Neuronal stem cell (in vitro differentiated cells): ENCODE measurements at regions not wholly inside any gene's neighbourhood (a gene's known extent, or its start where the extent isn't known, plus 50 kb on each side); places are given as distances from the start of the nearest gene placed in this dataset.

Experiments
- DNase-seq: peaks from one replicate; pipeline ENCODE4 v3.0.0-alpha.2; 2013; ENCODE audit warnings: low spot score
- H2AFZ ChIP-seq: one replicate; pipeline ENCODE4 v1.6.1; 2013; ENCODE audit warnings: mild to moderate bottlenecking, low read length, inconsistent platforms
- H2AK5ac ChIP-seq: 2 replicates; pipeline ENCODE4 v1.6.1; 2013; ENCODE audit warnings: low read depth, mild to moderate bottlenecking, inconsistent platforms, low read length, moderate library complexity, mixed read lengths
- H2BK120ac ChIP-seq: 2 replicates; pipeline ENCODE4 v1.6.1; 2013; ENCODE audit warnings: low read depth, mild to moderate bottlenecking, inconsistent platforms, low read length, moderate library complexity, mixed read lengths
- H2BK12ac ChIP-seq: one replicate; pipeline ENCODE4 v1.6.1; 2013; ENCODE audit warnings: low read length, inconsistent platforms
- H2BK15ac ChIP-seq: 2 replicates; pipeline ENCODE4 v1.6.1; 2013; ENCODE audit warnings: mild to moderate bottlenecking, low read length, inconsistent platforms, mixed read lengths
- H2BK5ac ChIP-seq: one replicate; pipeline ENCODE4 v1.6.1; 2013; ENCODE audit warnings: inconsistent platforms, mild to moderate bottlenecking, low read length, moderate library complexity
- H3K14ac ChIP-seq: one replicate; pipeline ENCODE4 v1.6.1; 2013; ENCODE audit warnings: low read length, inconsistent platforms
- H3K18ac ChIP-seq: 2 replicates; pipeline ENCODE4 v1.6.1; 2013; ENCODE audit warnings: low read length, inconsistent platforms
- H3K23ac ChIP-seq: 2 replicates; pipeline ENCODE4 v1.6.1; 2013; ENCODE audit warnings: low read depth, mild to moderate bottlenecking, mixed read lengths, low read length, inconsistent platforms; ENCODE audit not compliant: poor library complexity
- H3K27ac ChIP-seq: replicated peaks from 3 replicates; pipeline ENCODE4 v1.5.1; 2013; ENCODE audit warnings: low read length, inconsistent platforms
- H3K27me3 ChIP-seq, 3 experiments: 2 replicates each; pipeline ENCODE4 v1.6.1; 2013; ENCODE audit warnings: low read length in 3 of 3, mild to moderate bottlenecking in 2 of 3, inconsistent platforms in 1 of 3, low read depth in 1 of 3, mixed read lengths in 1 of 3, moderate library complexity in 1 of 3; ENCODE audit not compliant: control insufficient read depth in 3 of 3, insufficient read depth in 3 of 3
- H3K36me3 ChIP-seq, 2 donors: replicated peaks in 1 of 2; 2 replicates each; pipeline ENCODE4 v1.6.1; 2013; ENCODE audit warnings: low read length in 2 of 2; ENCODE audit not compliant: control insufficient read depth in 2 of 2, insufficient read depth in 2 of 2
- H3K4ac ChIP-seq: 2 replicates; pipeline ENCODE4 v1.6.1; 2013; ENCODE audit warnings: inconsistent platforms, mild to moderate bottlenecking, low read length, moderate library complexity
- H3K4me1 ChIP-seq, 2 donors: 1 replicate in 1 of 2; 2 replicates in 1 of 2; pipeline ENCODE4 v1.6.1; 2013; ENCODE audit warnings: low read length in 2 of 2, low read depth in 1 of 2; ENCODE audit not compliant: control insufficient read depth in 2 of 2, insufficient read depth in 1 of 2
- H3K4me2 ChIP-seq: one replicate; pipeline ENCODE4 v1.6.1; 2013; ENCODE audit warnings: mild to moderate bottlenecking, low read length, inconsistent platforms; ENCODE audit not compliant: insufficient read depth, poor library complexity, severe bottlenecking
- H3K4me3 ChIP-seq, 2 donors: 2 replicates each; pipeline ENCODE4 v1.5.1; 2013; ENCODE audit warnings: low read length in 2 of 2, mild to moderate bottlenecking in 2 of 2, inconsistent platforms in 1 of 2, moderate library complexity in 1 of 2
- H3K79me1 ChIP-seq: one replicate; pipeline ENCODE4 v1.6.1; 2013; ENCODE audit warnings: low read depth, mild to moderate bottlenecking, inconsistent platforms, low read length, moderate library complexity
- H3K9ac ChIP-seq: one replicate; pipeline ENCODE4 v1.6.1; 2013; ENCODE audit warnings: mild to moderate bottlenecking, low read depth, low read length, inconsistent platforms; ENCODE audit not compliant: poor library complexity
- H3K9me3 ChIP-seq, 2 donors: replicated peaks in 1 of 2; 2 replicates each; pipeline versions ENCODE3 to v1.6.1; 2013; ENCODE audit warnings: low read length in 2 of 2, mild to moderate bottlenecking in 2 of 2, inconsistent platforms in 1 of 2, low read depth in 1 of 2, mixed read lengths in 1 of 2, moderate library complexity in 1 of 2; ENCODE audit not compliant: control insufficient read depth in 2 of 2, insufficient read depth in 1 of 2
- H4K8ac ChIP-seq: one replicate; pipeline ENCODE4 v1.6.1; 2013; ENCODE audit warnings: low read depth, mild to moderate bottlenecking, inconsistent platforms, low read length, moderate library complexity
- H4K91ac ChIP-seq: one replicate; pipeline ENCODE4 v1.6.1; 2013; ENCODE audit warnings: low read length, low read depth, mild to moderate bottlenecking, inconsistent platforms; ENCODE audit not compliant: poor library complexity
- WGBS, 2 donors: extraction: QIAGEN DNeasy Blood & Tissue Kit; methylation state at CpG; one replicate each; pipeline ENCODE4 v1.1.7; 2013; ENCODE audit warnings: missing lambda C conversion rate in 2 of 2, mixed read lengths in 1 of 2; ENCODE audit not compliant: insufficient read length in 2 of 2, insufficient replicate concordance in 1 of 2; ENCODE audit errors: extremely low coverage in 2 of 2; 5-methylcytosine and 5-hydroxymethylcytosine counted together

DNA sequence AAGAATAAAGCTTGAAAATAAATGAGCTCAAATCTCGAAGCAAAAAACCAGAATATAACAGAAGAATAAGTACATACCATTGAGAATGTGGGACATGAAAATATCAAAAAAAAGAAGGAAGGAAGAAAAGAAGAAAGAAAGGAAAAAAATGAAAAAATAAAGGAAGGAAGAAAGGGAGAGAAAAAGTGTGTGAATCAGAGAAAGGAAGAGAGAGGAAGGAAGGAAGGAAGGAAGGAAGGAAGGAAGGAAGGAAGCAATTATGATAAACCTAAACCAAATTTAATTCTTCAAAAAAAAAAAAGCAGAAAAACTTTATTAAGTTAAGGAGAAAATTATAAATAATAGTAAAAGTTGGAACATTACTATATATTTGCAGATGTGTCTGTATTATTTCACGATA lies 949.8 kb downstream of the NLGN4X start:
- Histone ChIP-seq H3K23ac (no peak overlapping the region), H2BK120ac (no peak overlapping the region), H2BK5ac (no peak overlapping the region), H2BK12ac (no peak overlapping the region), H3K4me2 (no peak overlapping the region), H3K9ac (no peak overlapping the region), H3K27ac (no peak overlapping the region), H3K79me1 (no peaks in the 10 kb centered on the region), H2BK15ac (no peak overlapping the region), H3K36me3 (no peaks in the 10 kb centered on the region), H2AK5ac (no peak overlapping the region), H3K14ac (no peak overlapping the region), H3K4ac (no peak overlapping the region), H3K9me3 (no peaks in the 10 kb centered on the region), H3K18ac (no peak overlapping the region), H2AFZ (no peak overlapping the region), H4K91ac (no peak overlapping the region), H3K4me3 (no peak overlapping the region), H3K27me3 (no peaks in the 10 kb centered on the region), H3K4me1 (no peaks in the 10 kb centered on the region), H4K8ac (no peak overlapping the region)
- no peak for DNase-seq
- no CpG with 5 or more reads among the region's 2 CpGs for WGBS, 2 donors

DNA sequence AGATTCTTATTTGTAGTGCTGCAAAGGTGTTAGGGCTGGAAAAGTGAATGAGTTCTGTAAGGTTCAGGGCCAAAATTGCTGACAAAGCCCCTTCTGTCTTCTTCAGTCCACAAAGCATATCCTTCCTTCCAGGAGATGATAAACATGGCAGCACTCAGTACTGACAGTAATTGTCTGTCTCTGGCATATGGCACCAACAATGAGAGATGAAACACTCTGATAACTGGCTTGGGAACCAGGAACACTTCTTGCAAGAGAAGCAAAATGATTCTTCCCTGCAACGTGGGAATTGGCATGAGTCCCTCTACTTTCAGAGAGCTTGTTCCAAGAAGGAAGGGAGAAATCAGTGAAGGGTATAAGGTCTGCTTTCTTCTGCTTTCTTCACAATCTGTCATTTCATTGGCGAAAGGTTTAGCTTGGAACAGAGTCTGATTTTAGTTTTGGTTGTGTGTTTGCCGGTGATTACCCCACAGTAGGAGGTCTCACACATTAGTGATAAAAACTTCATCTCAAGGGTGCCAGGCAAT lies 963.3 kb downstream of the NLGN4X start:
- no peak for DNase-seq
- no peak overlapping the region for H2AK5ac ChIP-seq
- H3K4me1 ChIP-seq: no peaks in the 10 kb centered on the region
- no peak overlapping the region for H2BK120ac ChIP-seq
- no peak overlapping the region for H2BK12ac ChIP-seq
- no peak overlapping the region for H3K9ac ChIP-seq
- no peak overlapping the region for H3K4me3 ChIP-seq
- H3K79me1 ChIP-seq: no peaks in the 10 kb centered on the region
- WGBS, 2 donors: no CpG with 5 or more reads among the region's 3 CpGs
- no peak overlapping the region for H2BK15ac ChIP-seq
- no peak overlapping the region for H3K14ac ChIP-seq
- H3K9me3 ChIP-seq: no peaks in the 10 kb centered on the region
- H2AFZ ChIP-seq: no peak overlapping the region
- no peak overlapping the region for H2BK5ac ChIP-seq
- H3K4me2 ChIP-seq: no peak overlapping the region
- H3K4ac ChIP-seq: no peak overlapping the region
- H3K27ac ChIP-seq: no peak overlapping the region
- no peak overlapping the region for H4K91ac ChIP-seq
- H4K8ac ChIP-seq: no peak overlapping the region
- H3K36me3 ChIP-seq: no peaks in the 10 kb centered on the region
- no peak overlapping the region for H3K23ac ChIP-seq
- no peak overlapping the region for H3K18ac ChIP-seq
- H3K27me3 ChIP-seq: no peaks in the 10 kb centered on the region

DNA sequence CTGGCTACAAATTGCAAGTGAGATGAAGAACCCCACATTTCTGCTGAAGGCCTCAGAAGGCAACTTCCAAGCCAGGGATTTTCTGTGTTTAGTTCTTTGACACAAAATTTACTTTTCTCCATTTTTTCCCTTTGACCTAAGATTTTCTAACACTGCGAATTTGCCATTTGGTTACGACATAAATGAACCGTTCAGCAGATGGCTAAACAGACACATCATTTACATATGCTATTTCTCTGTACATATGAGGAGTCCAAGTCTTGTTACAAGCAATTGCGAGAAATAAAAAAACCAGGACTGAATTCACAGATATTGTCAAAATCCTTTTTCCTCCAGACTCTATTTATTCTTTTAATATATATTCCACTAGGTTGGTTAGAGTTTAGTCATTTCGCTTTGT lies 978.6 kb downstream of the NLGN4X start:
- no peak for DNase-seq
- Histone ChIP-seq H3K9me3 (no peaks in the 10 kb centered on the region), H3K9ac (no peak overlapping the region), H3K4me1 (no peaks in the 10 kb centered on the region), H2AFZ (no peak overlapping the region), H3K27me3 (no peaks in the 10 kb centered on the region), H4K8ac (no peak overlapping the region), H3K4me2 (no peak overlapping the region), H3K23ac (no peak overlapping the region), H3K4ac (no peak overlapping the region), H4K91ac (no peak overlapping the region), H3K4me3 (no peak overlapping the region), H2BK12ac (no peak overlapping the region), H3K14ac (no peak overlapping the region), H2AK5ac (no peak overlapping the region), H2BK120ac (no peak overlapping the region), H3K79me1 (no peaks in the 10 kb centered on the region), H3K27ac (no peak overlapping the region), H3K18ac (no peak overlapping the region), H3K36me3 (no peaks in the 10 kb centered on the region), H2BK15ac (no peak overlapping the region), H2BK5ac (no peak overlapping the region)
- WGBS, 2 donors: no CpG with 5 or more reads among the region's 5 CpGs

DNA sequence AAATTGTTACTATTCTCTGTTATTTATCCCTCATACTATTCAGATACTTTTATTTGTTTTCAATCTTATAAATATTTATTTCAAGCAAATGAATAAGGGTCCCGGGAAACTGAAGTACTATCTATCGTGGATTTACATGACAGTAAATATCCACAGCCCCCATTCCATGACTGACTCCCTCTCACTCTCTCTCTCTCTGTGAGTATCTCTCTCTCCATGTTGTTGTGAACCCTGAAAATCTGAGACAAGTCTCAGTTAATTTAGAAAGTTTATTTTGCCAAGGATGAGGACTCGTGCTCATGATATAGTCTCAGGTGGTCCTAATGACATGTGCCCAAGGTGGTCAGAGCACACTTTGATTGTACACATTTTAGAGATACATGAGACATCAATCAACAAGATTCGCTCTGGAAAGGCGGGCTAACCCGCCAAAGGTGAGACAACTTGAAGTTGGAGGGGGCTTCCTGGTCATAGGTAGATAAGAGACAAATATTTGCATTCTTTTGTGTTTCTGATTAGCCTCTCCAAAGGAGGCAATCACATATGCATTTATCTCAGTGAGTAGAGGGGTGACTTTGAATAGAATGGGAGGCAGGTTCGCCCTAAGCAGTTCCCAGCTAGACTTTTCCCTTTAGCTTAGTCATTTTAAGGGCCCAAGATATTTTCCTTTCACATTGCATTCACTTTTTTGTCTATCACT lies 986.4 kb downstream of the NLGN4X start:
- no peaks in the 10 kb centered on the region for H3K27me3 ChIP-seq
- H2BK15ac ChIP-seq: no peak overlapping the region
- no peak overlapping the region for H3K9ac ChIP-seq
- H3K23ac ChIP-seq: no peak overlapping the region
- no peak overlapping the region for H2BK12ac ChIP-seq
- no peaks in the 10 kb centered on the region for H3K4me1 ChIP-seq
- no peak overlapping the region for H2BK5ac ChIP-seq
- no peak overlapping the region for H2AFZ ChIP-seq
- no CpG with 5 or more reads among the region's 7 CpGs for WGBS, 2 donors
- no peak overlapping the region for H3K4me3 ChIP-seq
- no peak overlapping the region for H3K27ac ChIP-seq
- H4K8ac ChIP-seq: no peak overlapping the region
- no peak overlapping the region for H2AK5ac ChIP-seq
- no peak overlapping the region for H3K14ac ChIP-seq
- no peak for DNase-seq
- H3K4ac ChIP-seq: no peak overlapping the region
- no peak overlapping the region for H2BK120ac ChIP-seq
- no peaks in the 10 kb centered on the region for H3K36me3 ChIP-seq
- no peaks in the 10 kb centered on the region for H3K9me3 ChIP-seq
- H3K79me1 ChIP-seq: no peaks in the 10 kb centered on the region
- no peak overlapping the region for H3K4me2 ChIP-seq
- H4K91ac ChIP-seq: no peak overlapping the region
- no peak overlapping the region for H3K18ac ChIP-seq
